HepG2 (cell line): ENCODE measurements at regions not wholly inside any gene's neighbourhood (a gene's known extent, or its start where the extent isn't known, plus 50 kb on each side); places are given as distances from the start of the nearest gene placed in this dataset.

Experiments used
- CEBPG ChIP-seq: IDR thresholded peaks from 2 replicates; pipeline ENCODE4 v1.6.1; 2016
- DNMT3B ChIP-seq: conservative IDR thresholded peaks from 2 replicates; pipeline ENCODE4 v1.6.1; 2016; ENCODE audit warnings: missing biosample characterization, control low read depth
- FOXA3 ChIP-seq: IDR thresholded peaks from 2 replicates; pipeline ENCODE4 v1.6.1; 2016; ENCODE audit warnings: missing genetic modification reagents, missing compliant biosample characterization
- GFI1 ChIP-seq: sonication (generic); formaldehyde crosslinking; IDR thresholded peaks from 2 replicates; pipeline ENCODE4 v1.5.0; 2020; ENCODE audit warnings: missing genetic modification reagents, mild to moderate bottlenecking, borderline replicate concordance
- HOXA9 ChIP-seq: sonication (generic); formaldehyde crosslinking; IDR thresholded peaks from 2 replicates; pipeline ENCODE4 v1.8.1; 2022; ENCODE audit warnings: missing genetic modification reagents, mild to moderate bottlenecking, moderate library complexity, borderline replicate concordance
- MEIS2 ChIP-seq: sonication (generic); formaldehyde crosslinking; IDR thresholded peaks from 2 replicates; pipeline ENCODE4 v1.9.0; 2021; ENCODE audit warnings: mild to moderate bottlenecking, missing genetic modification reagents
- NCOA2 ChIP-seq: sonication (generic); formaldehyde crosslinking; IDR thresholded peaks from 2 replicates; pipeline ENCODE4 v1.8.0; 2022; ENCODE audit warnings: inconsistent platforms
- PHF21A ChIP-seq: sonication (generic); formaldehyde crosslinking; IDR thresholded peaks from 2 replicates; pipeline ENCODE4 v1.5.0; 2020; ENCODE audit warnings: mild to moderate bottlenecking, missing genetic modification reagents
- PRPF4 ChIP-seq: fragments of 200-400 bp; formaldehyde crosslinking; IDR thresholded peaks from 2 replicates; pipeline ENCODE4 v1.6.1; 2016; ENCODE audit warnings: low read length, low read depth; ENCODE audit not compliant: poor library complexity, severe bottlenecking
- RFX3 ChIP-seq: IDR thresholded peaks from 2 replicates; pipeline ENCODE4 v1.6.1; 2016; ENCODE audit warnings: missing biosample characterization, missing genetic modification reagents
- TCF7 ChIP-seq: sonication (generic); IDR thresholded peaks from 2 replicates; pipeline ENCODE4 v1.6.1; 2016; ENCODE audit warnings: antibody characterized with exemption, low read depth
- YEATS4 ChIP-seq: sonication (generic); formaldehyde crosslinking; IDR thresholded peaks from 2 replicates; pipeline ENCODE4 v1.4.0; 2020; ENCODE audit warnings: missing genetic modification reagents, borderline replicate concordance
- ZC3H13 ChIP-seq: sonication (generic); formaldehyde crosslinking; IDR thresholded peaks from 2 replicates; pipeline ENCODE4 v1.8.1; 2023; ENCODE audit warnings: mild to moderate bottlenecking, missing genetic modification reagents, moderate library complexity
- ZFP36L1 ChIP-seq: sonication (generic); formaldehyde crosslinking; IDR thresholded peaks from 2 replicates; pipeline ENCODE4 v1.8.0; 2022; ENCODE audit warnings: mild to moderate bottlenecking, missing genetic modification reagents, moderate library complexity
- ZNF121 ChIP-seq: sonication (generic); formaldehyde crosslinking; IDR thresholded peaks from 2 replicates; pipeline ENCODE4 v1.5.0; 2020; ENCODE audit warnings: mild to moderate bottlenecking, missing genetic modification reagents
- ZNF180 ChIP-seq: sonication (generic); formaldehyde crosslinking; IDR thresholded peaks from 2 replicates; pipeline ENCODE4 v1.4.0; 2020; ENCODE audit warnings: low read depth, missing genetic modification reagents, borderline replicate concordance
- ZNF274 ChIP-seq: sonication (generic); formaldehyde crosslinking; IDR thresholded peaks from 2 replicates; pipeline ENCODE4 v1.5.1; 2020; ENCODE audit warnings: mild to moderate bottlenecking, missing genetic modification reagents
- ZNF282 ChIP-seq: fragments of 450-650 bp; IDR thresholded peaks from 2 replicates; pipeline ENCODE4 v1.6.1; 2018; ENCODE audit not compliant: partially characterized antibody
- ZNF3 ChIP-seq: IDR thresholded peaks from 2 replicates; pipeline ENCODE4 v1.7.0; 2017; ENCODE audit warnings: inconsistent platforms
- ZNF354B ChIP-seq: sonication (generic); formaldehyde crosslinking; IDR thresholded peaks from 2 replicates; pipeline ENCODE4 v1.8.0; 2022; ENCODE audit warnings: mild to moderate bottlenecking, missing genetic modification reagents
- ZNF501 ChIP-seq: sonication (generic); formaldehyde crosslinking; IDR thresholded peaks from 2 replicates; pipeline ENCODE4 v1.5.1; 2020; ENCODE audit warnings: mild to moderate bottlenecking, moderate library complexity, missing genetic modification reagents
- ZNF703 ChIP-seq: sonication (generic); formaldehyde crosslinking; IDR thresholded peaks from 2 replicates; pipeline ENCODE4 v1.5.1; 2020; ENCODE audit warnings: missing genetic modification reagents, mild to moderate bottlenecking, moderate library complexity, borderline replicate concordance
- ZNF788 ChIP-seq: sonication (generic); formaldehyde crosslinking; IDR thresholded peaks from 2 replicates; pipeline ENCODE4 v1.5.0; 2020; ENCODE audit warnings: mild to moderate bottlenecking, missing genetic modification reagents, borderline replicate concordance
- ZNF879 ChIP-seq: sonication (generic); formaldehyde crosslinking; IDR thresholded peaks from 2 replicates; pipeline ENCODE4 v1.8.1; 2023; ENCODE audit warnings: missing genetic modification reagents
- TF ChIP-seq, protein P1 (sequence below): IDR thresholded peaks from 2 replicates; pipeline ENCODE4 v1.6.1; 2016; ENCODE audit warnings: missing biosample characterization, missing genetic modification reagents, low read depth
- TF ChIP-seq, protein P2 (sequence below): sonication (generic); formaldehyde crosslinking; IDR thresholded peaks from 2 replicates; pipeline ENCODE4 v1.5.0; 2020; ENCODE audit warnings: missing genetic modification reagents, mild to moderate bottlenecking, borderline replicate concordance
- TF ChIP-seq, protein P3 (sequence below): fragments of 450-650 bp; IDR thresholded peaks from 2 replicates; pipeline ENCODE4 v1.6.1; 2017; ENCODE audit warnings: mild to moderate bottlenecking
- TF ChIP-seq, protein P4 (sequence below): IDR thresholded peaks from 2 replicates; pipeline ENCODE4 v1.6.1; 2012; ENCODE audit warnings: inconsistent platforms

DNA sequence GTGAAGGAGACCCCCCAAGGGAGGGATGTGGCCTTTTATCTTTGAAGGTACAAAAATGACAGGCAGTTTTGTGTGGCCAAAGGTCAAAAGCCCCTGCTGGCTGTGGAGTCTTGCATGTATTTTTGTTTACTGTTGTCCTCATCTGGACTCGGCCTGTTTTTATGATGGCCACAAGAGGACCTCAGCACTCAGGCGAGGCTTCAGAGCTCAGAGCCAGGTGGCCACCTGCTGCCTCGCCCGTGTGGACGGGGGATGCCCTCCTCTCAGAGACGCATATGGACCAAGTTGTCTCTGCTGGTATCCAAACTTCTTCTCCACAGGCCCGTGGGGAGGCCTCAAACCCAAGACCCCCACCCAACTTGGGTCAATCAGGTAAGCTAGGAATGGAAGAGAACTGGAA, 118.2 kb downstream of the DACT2 start (continued):
- TF ChIP-seq, protein P1, sequence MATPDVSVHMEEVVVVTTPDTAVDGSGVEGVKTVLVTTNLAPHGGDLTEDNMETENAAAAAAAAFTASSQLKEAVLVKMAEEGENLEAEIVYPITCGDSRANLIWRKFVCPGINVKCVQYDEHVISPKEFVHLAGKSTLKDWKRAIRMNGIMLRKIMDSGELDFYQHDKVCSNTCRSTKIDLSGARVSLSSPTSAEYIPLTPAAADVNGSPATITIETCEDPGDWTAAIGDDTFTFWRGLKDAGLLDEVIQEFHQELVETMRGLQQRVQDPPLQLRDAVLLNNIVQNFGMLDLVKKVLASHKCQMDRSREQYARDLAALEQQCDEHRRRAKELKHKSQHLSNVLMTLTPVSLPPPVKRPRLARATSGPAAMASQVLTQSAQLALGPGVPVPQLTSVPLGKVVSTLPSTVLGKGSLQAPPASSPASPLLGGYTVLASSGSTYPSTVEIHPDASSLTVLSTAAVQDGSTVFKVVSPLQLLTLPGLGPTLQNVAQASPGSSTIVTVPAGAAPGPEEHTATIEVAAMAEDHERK (CRISPR knock-in tag), result no peak
- TF ChIP-seq HOXA9 (CRISPR knock-in tag) (no peak), ZNF282 (no peak), MEIS2 (CRISPR knock-in tag) (peak; percentile 47; the same call in 1 of the 2 replicates), ZC3H13 (CRISPR knock-in tag) (no peak), ZNF180 (CRISPR knock-in tag) (no peak), CEBPG (peak; percentile 30; the same call in 1 of the 2 replicates), ZNF354B (no peak), ZNF3 (no peak), PRPF4 (no peak), PHF21A (CRISPR knock-in tag) (no peak), YEATS4 (CRISPR knock-in tag) (no peak), RFX3 (no peak), ZFP36L1 (CRISPR knock-in tag) (no peak), ZNF703 (CRISPR knock-in tag) (no peak), ZNF121 (CRISPR knock-in tag) (no peak), ZNF879 (CRISPR knock-in tag) (no peak), TCF7 (0 out of 2 replicates have a peak, but pooled peaks have one; percentile 11), DNMT3B (CRISPR knock-in tag) (no peak), GFI1 (CRISPR knock-in tag) (no peak), ZNF274 (CRISPR knock-in tag) (no peak), NCOA2 (CRISPR knock-in tag) (no peak), ZNF501 (CRISPR knock-in tag) (no peak), FOXA3 (CRISPR knock-in tag) (peak; percentile 55), ZNF788 (CRISPR knock-in tag) (peak; percentile 32; the same call in 1 of the 2 replicates)
- TF ChIP-seq, protein P2, sequence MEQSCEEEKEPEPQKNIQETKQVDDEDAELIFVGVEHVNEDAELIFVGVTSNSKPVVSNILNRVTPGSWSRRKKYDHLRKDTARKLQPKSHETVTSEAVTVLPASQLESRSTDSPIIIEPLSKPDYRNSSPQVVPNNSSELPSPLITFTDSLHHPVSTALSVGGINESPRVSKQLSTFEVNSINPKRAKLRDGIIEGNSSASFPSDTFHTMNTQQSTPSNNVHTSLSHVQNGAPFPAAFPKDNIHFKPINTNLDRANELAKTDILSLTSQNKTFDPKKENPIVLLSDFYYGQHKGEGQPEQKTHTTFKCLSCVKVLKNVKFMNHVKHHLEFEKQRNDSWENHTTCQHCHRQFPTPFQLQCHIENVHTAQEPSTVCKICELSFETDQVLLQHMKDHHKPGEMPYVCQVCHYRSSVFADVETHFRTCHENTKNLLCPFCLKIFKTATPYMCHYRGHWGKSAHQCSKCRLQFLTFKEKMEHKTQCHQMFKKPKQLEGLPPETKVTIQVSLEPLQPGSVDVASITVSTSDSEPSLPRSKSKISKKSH, result 0 out of 2 replicates have a peak, but pooled peaks have one; percentile 34
- TF ChIP-seq, protein P3, sequence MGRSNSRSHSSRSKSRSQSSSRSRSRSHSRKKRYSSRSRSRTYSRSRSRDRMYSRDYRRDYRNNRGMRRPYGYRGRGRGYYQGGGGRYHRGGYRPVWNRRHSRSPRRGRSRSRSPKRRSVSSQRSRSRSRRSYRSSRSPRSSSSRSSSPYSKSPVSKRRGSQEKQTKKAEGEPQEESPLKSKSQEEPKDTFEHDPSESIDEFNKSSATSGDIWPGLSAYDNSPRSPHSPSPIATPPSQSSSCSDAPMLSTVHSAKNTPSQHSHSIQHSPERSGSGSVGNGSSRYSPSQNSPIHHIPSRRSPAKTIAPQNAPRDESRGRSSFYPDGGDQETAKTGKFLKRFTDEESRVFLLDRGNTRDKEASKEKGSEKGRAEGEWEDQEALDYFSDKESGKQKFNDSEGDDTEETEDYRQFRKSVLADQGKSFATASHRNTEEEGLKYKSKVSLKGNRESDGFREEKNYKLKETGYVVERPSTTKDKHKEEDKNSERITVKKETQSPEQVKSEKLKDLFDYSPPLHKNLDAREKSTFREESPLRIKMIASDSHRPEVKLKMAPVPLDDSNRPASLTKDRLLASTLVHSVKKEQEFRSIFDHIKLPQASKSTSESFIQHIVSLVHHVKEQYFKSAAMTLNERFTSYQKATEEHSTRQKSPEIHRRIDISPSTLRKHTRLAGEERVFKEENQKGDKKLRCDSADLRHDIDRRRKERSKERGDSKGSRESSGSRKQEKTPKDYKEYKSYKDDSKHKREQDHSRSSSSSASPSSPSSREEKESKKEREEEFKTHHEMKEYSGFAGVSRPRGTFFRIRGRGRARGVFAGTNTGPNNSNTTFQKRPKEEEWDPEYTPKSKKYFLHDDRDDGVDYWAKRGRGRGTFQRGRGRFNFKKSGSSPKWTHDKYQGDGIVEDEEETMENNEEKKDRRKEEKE, result no peak
- TF ChIP-seq, protein P4, sequence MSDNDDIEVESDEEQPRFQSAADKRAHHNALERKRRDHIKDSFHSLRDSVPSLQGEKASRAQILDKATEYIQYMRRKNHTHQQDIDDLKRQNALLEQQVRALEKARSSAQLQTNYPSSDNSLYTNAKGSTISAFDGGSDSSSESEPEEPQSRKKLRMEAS, result peak; percentile 33; the same call in 1 of the 2 replicates
